OCI-LY7 (cell line): ENCODE measurements at regions not wholly inside any gene's neighbourhood (a gene's known extent, or its start where the extent isn't known, plus 50 kb on each side); places are given as distances from the start of the nearest gene placed in this dataset.

ENCODE experiments used
- EZH2phosphoT487 ChIP-seq: fragments of 200-600 bp; sonication (generic); IDR thresholded peaks from 2 replicates; pipeline ENCODE4 v1.6.1; 2018; ENCODE audit warnings: low read depth, borderline replicate concordance, mild to moderate bottlenecking, mixed run types, antibody characterized with exemption, low read length, moderate library complexity, mixed read lengths
- TF ChIP-seq, protein P1 (sequence below): fragments of 200-600 bp; sonication (generic); conservative IDR thresholded peaks from 2 replicates; pipeline ENCODE4 v1.5.1; 2014; ENCODE audit warnings: mild to moderate bottlenecking, antibody characterized with exemption, low read length, moderate library complexity, mixed read lengths

DNA sequence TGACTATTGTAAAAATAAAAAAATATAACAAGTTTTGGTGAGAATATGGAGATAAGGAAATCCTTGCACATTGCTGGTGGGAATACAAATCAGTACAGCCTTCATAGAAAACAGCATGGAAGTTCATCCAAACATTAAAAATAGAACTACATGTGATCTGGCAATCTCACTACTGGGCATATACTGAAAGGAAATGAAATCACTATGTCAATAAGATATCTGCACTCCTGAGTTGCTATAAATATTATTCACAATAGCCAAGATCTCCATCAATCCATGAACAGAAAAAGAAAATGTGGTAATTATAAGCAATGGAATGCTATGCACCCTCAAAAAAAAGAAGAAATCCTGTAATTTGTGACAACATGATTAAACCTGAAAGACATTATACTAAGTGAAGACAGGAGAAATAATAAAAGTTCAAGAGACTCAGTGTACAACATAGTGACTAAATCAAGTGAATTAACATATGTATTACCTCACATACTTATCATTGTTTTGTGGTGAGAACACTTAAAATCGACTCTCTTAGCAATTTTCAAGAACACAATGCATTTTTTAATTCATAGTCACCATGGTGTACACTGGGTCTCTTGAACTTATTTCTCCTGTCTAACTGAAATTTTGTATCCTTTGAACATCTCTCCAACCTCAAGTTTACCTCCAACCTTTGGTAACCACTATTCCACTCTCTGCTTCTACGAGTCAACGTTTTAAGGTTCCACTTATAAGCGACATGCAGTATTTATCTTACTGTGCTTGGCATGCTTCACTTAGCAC, 1703.7 kb upstream of the AGA start:
- TF ChIP-seq, protein P1, sequence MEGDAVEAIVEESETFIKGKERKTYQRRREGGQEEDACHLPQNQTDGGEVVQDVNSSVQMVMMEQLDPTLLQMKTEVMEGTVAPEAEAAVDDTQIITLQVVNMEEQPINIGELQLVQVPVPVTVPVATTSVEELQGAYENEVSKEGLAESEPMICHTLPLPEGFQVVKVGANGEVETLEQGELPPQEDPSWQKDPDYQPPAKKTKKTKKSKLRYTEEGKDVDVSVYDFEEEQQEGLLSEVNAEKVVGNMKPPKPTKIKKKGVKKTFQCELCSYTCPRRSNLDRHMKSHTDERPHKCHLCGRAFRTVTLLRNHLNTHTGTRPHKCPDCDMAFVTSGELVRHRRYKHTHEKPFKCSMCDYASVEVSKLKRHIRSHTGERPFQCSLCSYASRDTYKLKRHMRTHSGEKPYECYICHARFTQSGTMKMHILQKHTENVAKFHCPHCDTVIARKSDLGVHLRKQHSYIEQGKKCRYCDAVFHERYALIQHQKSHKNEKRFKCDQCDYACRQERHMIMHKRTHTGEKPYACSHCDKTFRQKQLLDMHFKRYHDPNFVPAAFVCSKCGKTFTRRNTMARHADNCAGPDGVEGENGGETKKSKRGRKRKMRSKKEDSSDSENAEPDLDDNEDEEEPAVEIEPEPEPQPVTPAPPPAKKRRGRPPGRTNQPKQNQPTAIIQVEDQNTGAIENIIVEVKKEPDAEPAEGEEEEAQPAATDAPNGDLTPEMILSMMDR = no peak
- TF ChIP-seq EZH2phosphoT487 = no peak
